A673 (cell line): ENCODE measurements at regions not wholly inside any gene's neighbourhood (a gene's known extent, or its start where the extent isn't known, plus 50 kb on each side); places are given as distances from the start of the nearest gene placed in this dataset.
A peak's percentile ranks its signal among the peaks of the same experiment; 100 is the strongest.
"Not testable (repeated sequence)": the region's sequence is repeated elsewhere in the genome, so short reads cannot be mapped to it uniquely, and the experiment has no call there.

ENCODE experiments used
- BruUV-seq: library from RNA; stranded (reverse); fragments of 400-500 nt; replicated peaks from 2 replicates; lab custom pipeline; 2021; lab: Mats Ljungman, UMichigan
- CTCF ChIA-PET: fragments of 300-600 bp; sonication (Branson Sonifier 250); formaldehyde crosslinking; loops from one replicate; lab custom pipeline; 2022; ENCODE audit warnings: antibody characterized with exemption; lab: Charles Lee
- POLR2A ChIA-PET: fragments of 300-600 bp; sonication (Branson Sonifier 250); formaldehyde crosslinking; loops from one replicate; lab custom pipeline; 2022; ENCODE audit warnings: antibody characterized with exemption; ENCODE audit not compliant: low non-redundant PET; lab: Charles Lee
- DNase-seq: peaks from one replicate; pipeline ENCODE4 v3.0.0-alpha.2; 2015; ENCODE audit warnings: low spot score
- H3K27ac ChIP-seq: fragments of 200-600 bp; sonication (generic); 2 replicates; pipeline ENCODE4 v1.5.1; 2016; ENCODE audit warnings: mixed run types, low read depth, mild to moderate bottlenecking, mixed read lengths, antibody characterized with exemption, low read length; ENCODE audit not compliant: poor library complexity, severe bottlenecking
- H3K27me3 ChIP-seq: fragments of 200-600 bp; sonication (generic); replicated peaks from 2 replicates; pipeline ENCODE4 v1.6.1; 2017; ENCODE audit warnings: mixed run types, low read depth, mild to moderate bottlenecking, mixed read lengths, antibody characterized with exemption, low read length; ENCODE audit not compliant: insufficient read depth, poor library complexity
- H3K36me3 ChIP-seq: fragments of 200-600 bp; sonication (generic); 2 replicates; pipeline ENCODE4 v1.6.1; 2016; ENCODE audit warnings: mixed run types, mild to moderate bottlenecking, mixed read lengths, antibody characterized with exemption, low read length; ENCODE audit not compliant: insufficient read depth, poor library complexity, severe bottlenecking
- H3K4me1 ChIP-seq: fragments of 200-600 bp; sonication (generic); 2 replicates; pipeline ENCODE4 v1.6.1; 2017; ENCODE audit warnings: mixed run types, mild to moderate bottlenecking, mixed read lengths, antibody characterized with exemption, low read length; ENCODE audit not compliant: insufficient read depth, poor library complexity, severe bottlenecking
- H3K4me3 ChIP-seq: fragments of 200-600 bp; sonication (generic); 2 replicates; pipeline ENCODE4 v1.5.1; 2016; ENCODE audit warnings: low read depth, mixed run types, mild to moderate bottlenecking, mixed read lengths, low read length; ENCODE audit not compliant: poor library complexity, severe bottlenecking
- H3K9me3 ChIP-seq: fragments of 200-600 bp; sonication (generic); 2 replicates; pipeline ENCODE4 v1.6.1; 2016; ENCODE audit warnings: mixed run types, low read depth, mild to moderate bottlenecking, mixed read lengths, antibody characterized with exemption, low read length; ENCODE audit not compliant: poor library complexity, severe bottlenecking
- EZH2 ChIP-seq: fragments of 200-600 bp; sonication (generic); IDR thresholded peaks from 2 replicates; pipeline ENCODE4 v1.6.1; 2017; ENCODE audit warnings: borderline replicate concordance, low read depth, mild to moderate bottlenecking, mixed read lengths, antibody characterized with exemption, low read length; ENCODE audit not compliant: poor library complexity, severe bottlenecking
- intact Hi-C: fragments of 100-400 bp; cut with micrococcal nuclease; formaldehyde crosslinking; loops from one replicate; pipeline ENCODE4 v1.10.0; 2022; ENCODE audit not compliant: unreplicated experiment
- TF ChIP-seq, protein P1 (sequence below): fragments of 300-800, 200-600 bp; sonication (generic); conservative IDR thresholded peaks from 2 replicates; pipeline ENCODE4 v1.5.1; 2017; ENCODE audit warnings: low read depth, mild to moderate bottlenecking, antibody characterized with exemption, low read length, moderate library complexity, mixed read lengths

DNA sequence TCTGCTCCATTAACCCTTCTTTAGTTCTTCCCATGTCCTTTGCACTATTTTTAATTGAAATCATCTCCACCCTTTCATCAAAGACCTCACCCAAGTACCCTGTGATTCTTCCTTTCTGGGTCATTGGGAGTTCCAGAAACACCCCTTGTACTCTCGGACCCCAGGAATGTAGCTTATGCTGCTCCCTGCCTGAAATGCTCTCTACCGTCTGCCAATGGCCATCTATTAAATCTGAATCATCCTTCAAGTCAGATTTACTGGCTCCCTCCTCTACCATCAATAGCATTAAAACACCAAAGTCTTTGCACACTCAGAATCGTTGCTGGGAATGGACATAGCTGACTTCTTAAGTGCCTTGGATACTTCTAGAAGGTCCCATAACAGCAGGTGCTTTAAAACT lies 73.2 kb upstream of the GADD45A start:
- ChIA-PET POLR2A (no interaction called here), CTCF (no interaction called here)
- TF ChIP-seq, protein P1, sequence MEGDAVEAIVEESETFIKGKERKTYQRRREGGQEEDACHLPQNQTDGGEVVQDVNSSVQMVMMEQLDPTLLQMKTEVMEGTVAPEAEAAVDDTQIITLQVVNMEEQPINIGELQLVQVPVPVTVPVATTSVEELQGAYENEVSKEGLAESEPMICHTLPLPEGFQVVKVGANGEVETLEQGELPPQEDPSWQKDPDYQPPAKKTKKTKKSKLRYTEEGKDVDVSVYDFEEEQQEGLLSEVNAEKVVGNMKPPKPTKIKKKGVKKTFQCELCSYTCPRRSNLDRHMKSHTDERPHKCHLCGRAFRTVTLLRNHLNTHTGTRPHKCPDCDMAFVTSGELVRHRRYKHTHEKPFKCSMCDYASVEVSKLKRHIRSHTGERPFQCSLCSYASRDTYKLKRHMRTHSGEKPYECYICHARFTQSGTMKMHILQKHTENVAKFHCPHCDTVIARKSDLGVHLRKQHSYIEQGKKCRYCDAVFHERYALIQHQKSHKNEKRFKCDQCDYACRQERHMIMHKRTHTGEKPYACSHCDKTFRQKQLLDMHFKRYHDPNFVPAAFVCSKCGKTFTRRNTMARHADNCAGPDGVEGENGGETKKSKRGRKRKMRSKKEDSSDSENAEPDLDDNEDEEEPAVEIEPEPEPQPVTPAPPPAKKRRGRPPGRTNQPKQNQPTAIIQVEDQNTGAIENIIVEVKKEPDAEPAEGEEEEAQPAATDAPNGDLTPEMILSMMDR: no peak
- no peak for TF ChIP-seq EZH2
- H3K4me3 ChIP-seq: no peak overlapping the region
- no peak for DNase-seq
- no peaks in the 10 kb centered on the region for H3K9me3 ChIP-seq
- no peaks in the 10 kb centered on the region for H3K36me3 ChIP-seq
- intact Hi-C loops: no loop called here
- H3K27me3 ChIP-seq: no peaks in the 10 kb centered on the region
- no peak overlapping the region for H3K27ac ChIP-seq
- no TSS peak for BruUV-seq
- peaks cover 20% of the 10 kb centered on the region for H3K4me1 ChIP-seq

DNA sequence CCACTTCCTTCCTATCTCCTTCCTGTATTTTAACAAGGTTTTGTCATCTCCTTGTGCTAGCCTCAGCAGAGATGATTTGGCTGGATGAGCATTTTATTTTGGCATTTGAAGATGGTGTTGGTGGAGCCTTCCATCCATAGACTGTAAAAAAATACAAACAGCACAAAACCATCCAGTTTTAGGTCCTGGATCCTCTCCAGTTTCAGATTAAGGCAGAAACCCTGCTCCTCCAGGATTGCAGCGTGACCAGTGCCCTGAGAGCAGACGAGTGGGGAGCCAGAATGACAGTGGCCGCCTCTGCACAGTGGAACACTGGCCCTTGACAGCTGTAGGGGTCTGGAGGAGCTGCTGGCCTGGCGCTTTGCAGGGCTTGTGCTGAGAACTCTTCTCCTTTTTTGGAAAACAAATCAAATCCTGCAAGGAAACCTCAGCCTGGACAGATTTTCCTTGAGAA lies 72.2 kb upstream of the GADD45A start:
- Histone ChIP-seq H3K9me3 (no peaks in the 10 kb centered on the region), H3K36me3 (no peaks in the 10 kb centered on the region), H3K4me3 (no peak overlapping the region), H3K4me1 (peaks cover 20% of the 10 kb centered on the region), H3K27me3 (no peaks in the 10 kb centered on the region), H3K27ac (no peak overlapping the region)
- ChIA-PET POLR2A (no interaction called here), CTCF (no interaction called here)
- peak; percentile 47 for DNase-seq
- BruUV-seq: no TSS peak
- intact Hi-C loops: no loop called here
- TF ChIP-seq, protein P1: no peak
- no peak for TF ChIP-seq EZH2

DNA sequence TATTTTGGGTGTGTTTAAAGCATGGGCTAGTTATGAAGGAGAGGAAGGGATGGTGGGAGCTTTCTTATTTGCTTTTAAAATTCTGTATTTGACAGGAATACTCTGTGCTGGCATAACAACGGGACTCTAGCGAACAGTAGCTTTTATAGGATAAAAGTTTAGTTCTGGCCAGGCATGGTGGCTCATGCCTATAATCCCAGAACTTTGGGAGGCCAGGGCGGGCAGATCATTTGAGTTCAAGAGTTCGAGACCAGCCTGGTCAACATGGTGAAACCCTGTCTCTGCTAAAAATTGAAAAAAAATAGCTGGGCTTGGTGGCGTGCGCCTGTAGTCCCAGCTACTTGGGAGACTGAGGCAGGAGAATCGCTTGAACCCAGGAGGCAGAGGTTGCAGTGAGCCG lies 71.5 kb upstream of the GADD45A start:
- DNase-seq, H3K36me3 ChIP-seq, H3K27ac ChIP-seq, H3K27me3 ChIP-seq, POLR2A ChIA-PET, CTCF ChIA-PET, H3K9me3 ChIP-seq, intact Hi-C loops, BruUV-seq, H3K4me3 ChIP-seq: not testable (repeated sequence)
- H3K4me1 ChIP-seq: peaks cover 20% of the 10 kb centered on the region

DNA sequence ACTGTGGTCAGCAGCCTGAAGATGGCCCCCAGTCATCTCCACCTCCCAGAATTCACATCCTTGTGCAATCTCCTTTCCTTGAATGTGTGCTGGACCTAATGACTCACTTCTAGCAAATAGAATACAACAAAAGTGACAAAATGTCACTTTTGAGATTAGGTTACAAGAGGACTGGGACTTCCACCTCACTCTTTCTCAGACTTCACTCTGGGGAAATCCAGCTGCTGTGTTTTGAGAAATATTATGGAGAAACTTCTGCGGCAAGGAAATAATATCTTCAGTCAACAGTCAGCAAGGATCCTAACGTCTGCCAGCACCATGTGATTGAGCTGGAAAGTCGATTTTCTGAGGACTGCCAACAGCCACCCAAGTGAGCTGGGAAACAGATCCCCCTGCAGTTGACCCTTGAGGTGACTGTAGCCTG lies 70.5 kb upstream of the GADD45A start:
- intact Hi-C loops: no loop called here
- H3K27me3 ChIP-seq: no peaks in the 10 kb centered on the region
- H3K36me3 ChIP-seq: no peaks in the 10 kb centered on the region
- no TSS peak for BruUV-seq
- H3K4me3 ChIP-seq: no peak overlapping the region
- no peaks in the 10 kb centered on the region for H3K9me3 ChIP-seq
- H3K27ac ChIP-seq: no peak overlapping the region
- peaks cover 20% of the 10 kb centered on the region for H3K4me1 ChIP-seq
- POLR2A ChIA-PET: interaction anchor here (0.7 kb wide), 1 partner anchor 57 kb away, joined by 3 read pairs; no protein-coding TSS in a partner anchor
- no peak for TF ChIP-seq EZH2
- TF ChIP-seq, protein P1: no peak
- CTCF ChIA-PET: no interaction called here
- no peak for DNase-seq
